Naive thymus-derived CD8-positive, alpha-beta T cell (primary cell): ENCODE measurements at regions not wholly inside any gene's neighbourhood (a gene's known extent, or its start where the extent isn't known, plus 50 kb on each side); places are given as distances from the start of the nearest gene placed in this dataset.
"Not testable (repeated sequence)": the region's sequence is repeated elsewhere in the genome, so short reads cannot be mapped to it uniquely, and the experiment has no call there.

Source experiments
- ATAC-seq, 2 donors: fragments of 150-1000 bp; cut with Tn5 transposase in 1 of 2; sonication (Bioruptor Pico), chemical (Tn5 transposase) in 1 of 2; 1 replicate in 1 of 2; 2 replicates in 1 of 2; pipeline ENCODE4 v1.10.0; 2021; ENCODE audit warnings: mild to moderate bottlenecking in 2 of 2, moderate library complexity in 2 of 2
- POLR2A ChIA-PET: fragments of 350-600 bp; sonication (Branson Sonifier 250); formaldehyde crosslinking; loops from one replicate; lab custom pipeline; 2021; ENCODE audit warnings: antibody characterized with exemption; lab: Charles Lee
- DNase-seq, 10 donors: peaks; one replicate each; pipeline versions ENCODE4 v3.0.0 to v3.0.0-alpha.2; 2020 to 2022
- H3K27ac Mint-ChIP-seq, 10 donors: one replicate each; pipeline ENCODE4 v1.8.0; 2020 to 2022; ENCODE audit warnings: mild to moderate bottlenecking in 10 of 10, mixed read lengths in 10 of 10, moderate library complexity in 4 of 10, inconsistent platforms in 1 of 10
- H3K27me3 Mint-ChIP-seq, 5 donors: one replicate each; pipeline ENCODE4 v1.8.0; 2021 to 2022; ENCODE audit warnings: mixed read lengths in 5 of 5
- H3K36me3 Mint-ChIP-seq, 3 donors: one replicate each; pipeline ENCODE4 v1.8.0; 2020 to 2022; ENCODE audit warnings: mixed read lengths in 3 of 3, mild to moderate bottlenecking in 2 of 3, inconsistent platforms in 1 of 3
- H3K4me1 Mint-ChIP-seq, 4 donors: one replicate each; pipeline ENCODE4 v1.8.0; 2021 to 2022; ENCODE audit warnings: mixed read lengths in 4 of 4
- H3K4me3 Mint-ChIP-seq, 10 donors: one replicate each; pipeline ENCODE4 v1.8.0; 2020 to 2022; ENCODE audit warnings: mild to moderate bottlenecking in 10 of 10, mixed read lengths in 10 of 10, moderate library complexity in 6 of 10, inconsistent platforms in 1 of 10
- H3K9me3 Mint-ChIP-seq, 9 donors: one replicate each; pipeline ENCODE4 v1.8.0; 2020 to 2022; ENCODE audit warnings: mixed read lengths in 9 of 9, mild to moderate bottlenecking in 3 of 9, inconsistent platforms in 1 of 9, moderate library complexity in 1 of 9

- POLR2A ChIA-PET, ATAC-seq, H3K36me3 Mint-ChIP-seq, H3K4me3 Mint-ChIP-seq, H3K27ac Mint-ChIP-seq, H3K9me3 Mint-ChIP-seq, DNase-seq, H3K27me3 Mint-ChIP-seq, H3K4me1 Mint-ChIP-seq: not testable (repeated sequence)
Measured at GRCh38 chr13:18697851-18698250, 483.8 kb downstream of the TUBA3C start.

DNA sequence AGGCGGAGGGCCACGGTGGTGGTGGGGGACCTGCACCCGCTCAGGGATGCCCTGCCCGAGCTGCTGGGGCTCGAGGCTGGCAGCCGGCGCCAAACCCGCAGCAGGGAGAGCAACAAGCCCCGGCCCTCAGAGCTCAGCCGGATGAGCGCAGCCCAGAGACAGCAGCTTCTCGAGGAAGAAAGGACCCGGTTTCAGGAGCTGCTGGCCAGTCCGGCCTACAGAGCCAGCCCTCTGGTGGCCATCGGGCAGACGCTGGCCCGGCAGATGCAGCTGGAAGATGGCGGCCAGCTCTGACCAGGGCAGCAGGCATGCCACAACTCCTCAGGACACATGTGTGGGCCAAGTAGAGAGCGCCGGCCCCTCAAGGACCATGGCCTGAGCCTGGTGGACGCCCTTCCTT, 484.4 kb downstream of the TUBA3C start:
- H3K27me3 Mint-ChIP-seq, H3K4me1 Mint-ChIP-seq, H3K36me3 Mint-ChIP-seq, H3K9me3 Mint-ChIP-seq, POLR2A ChIA-PET, H3K4me3 Mint-ChIP-seq, ATAC-seq, H3K27ac Mint-ChIP-seq, DNase-seq: not testable (repeated sequence)

GRCh38 chr13:18677403-18677802, 504.2 kb downstream of the TUBA3C start:
- H3K4me3 Mint-ChIP-seq, H3K9me3 Mint-ChIP-seq, H3K4me1 Mint-ChIP-seq, H3K27me3 Mint-ChIP-seq, POLR2A ChIA-PET, H3K36me3 Mint-ChIP-seq, H3K27ac Mint-ChIP-seq, DNase-seq, ATAC-seq: not testable (repeated sequence)

GRCh38 chr13:18675268-18675667, 506.4 kb downstream of the TUBA3C start:
- H3K4me3 Mint-ChIP-seq, H3K9me3 Mint-ChIP-seq, H3K27me3 Mint-ChIP-seq, H3K27ac Mint-ChIP-seq, ATAC-seq, DNase-seq, H3K4me1 Mint-ChIP-seq, POLR2A ChIA-PET, H3K36me3 Mint-ChIP-seq: not testable (repeated sequence)

GRCh38 chr13:18673794-18674193, 507.8 kb downstream of the TUBA3C start:
- H3K36me3 Mint-ChIP-seq, H3K9me3 Mint-ChIP-seq, H3K4me3 Mint-ChIP-seq, ATAC-seq, H3K4me1 Mint-ChIP-seq, H3K27ac Mint-ChIP-seq, DNase-seq, H3K27me3 Mint-ChIP-seq, POLR2A ChIA-PET: not testable (repeated sequence)

GRCh38 chr13:18666585-18666984, 515.0 kb downstream of the TUBA3C start:
- H3K27ac Mint-ChIP-seq, H3K4me3 Mint-ChIP-seq, H3K27me3 Mint-ChIP-seq, H3K4me1 Mint-ChIP-seq, H3K36me3 Mint-ChIP-seq, H3K9me3 Mint-ChIP-seq, DNase-seq, POLR2A ChIA-PET, ATAC-seq: not testable (repeated sequence)

- H3K9me3 Mint-ChIP-seq, POLR2A ChIA-PET, H3K4me1 Mint-ChIP-seq, H3K27me3 Mint-ChIP-seq, H3K36me3 Mint-ChIP-seq, H3K27ac Mint-ChIP-seq, ATAC-seq, DNase-seq, H3K4me3 Mint-ChIP-seq: not testable (repeated sequence)
Measured at GRCh38 chr13:18665716-18666115, 515.9 kb downstream of the TUBA3C start.

DNA sequence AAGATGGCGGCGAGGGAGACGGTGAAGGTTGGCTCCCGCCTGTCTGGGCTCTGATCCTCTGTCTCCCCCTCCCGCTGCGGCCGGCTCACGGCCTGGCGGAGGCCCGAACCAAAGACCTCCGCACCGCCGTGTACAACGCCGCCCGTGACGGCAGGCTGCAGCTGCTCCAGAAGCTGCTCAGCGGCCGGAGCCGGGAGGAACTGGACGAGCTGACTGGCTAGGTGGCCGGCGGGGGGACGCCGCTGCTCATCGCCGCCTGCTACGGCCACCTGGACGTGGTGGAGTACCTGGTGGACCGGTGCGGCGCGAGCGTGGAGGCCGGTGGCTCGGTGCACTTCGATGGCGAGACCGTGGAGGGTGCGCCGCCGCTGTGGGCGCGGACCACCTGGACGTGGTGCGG, 516.5 kb downstream of the TUBA3C start:
- H3K9me3 Mint-ChIP-seq, H3K36me3 Mint-ChIP-seq, H3K27me3 Mint-ChIP-seq, H3K27ac Mint-ChIP-seq, DNase-seq, H3K4me3 Mint-ChIP-seq, ATAC-seq, H3K4me1 Mint-ChIP-seq, POLR2A ChIA-PET: not testable (repeated sequence)

- H3K27me3 Mint-ChIP-seq, H3K27ac Mint-ChIP-seq, H3K4me3 Mint-ChIP-seq, H3K4me1 Mint-ChIP-seq, H3K36me3 Mint-ChIP-seq, DNase-seq, POLR2A ChIA-PET, H3K9me3 Mint-ChIP-seq, ATAC-seq: not testable (repeated sequence)
Measured at GRCh38 chr13:18663222-18663621, 518.4 kb downstream of the TUBA3C start.

DNA sequence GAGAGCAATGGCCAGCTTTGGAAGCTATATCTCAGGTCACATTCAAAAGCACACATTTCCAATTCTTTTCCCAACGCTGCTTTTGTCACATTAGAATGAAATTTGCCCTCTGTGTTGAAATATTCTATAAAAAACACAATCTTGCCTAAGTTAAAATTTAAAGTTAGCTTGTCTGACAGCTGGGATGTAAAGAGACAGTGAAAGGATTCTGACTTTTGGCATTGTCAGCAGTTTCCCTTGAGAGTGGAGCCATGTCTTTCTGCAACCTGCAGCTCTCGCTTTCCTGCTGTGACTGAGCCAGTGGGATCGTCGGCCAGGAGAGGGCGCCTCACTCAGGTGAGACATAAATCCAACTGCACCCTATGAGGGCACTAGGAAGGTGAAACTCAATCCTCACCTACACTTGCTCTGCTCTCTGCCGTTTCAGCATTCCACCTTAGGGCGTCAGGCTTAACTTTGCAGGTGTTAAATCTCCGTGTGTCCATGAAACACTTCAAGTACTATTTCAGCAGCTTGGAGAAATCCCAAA, 537.9 kb downstream of the TUBA3C start:
- H3K36me3 Mint-ChIP-seq, H3K27me3 Mint-ChIP-seq, H3K4me3 Mint-ChIP-seq, H3K9me3 Mint-ChIP-seq, POLR2A ChIA-PET, ATAC-seq, H3K27ac Mint-ChIP-seq, H3K4me1 Mint-ChIP-seq: not testable (repeated sequence)
- peak in 7 of 10 donors; percentile 5 to 65 (median 16) for DNase-seq

GRCh38 chr13:18628928-18629327, 552.7 kb downstream of the TUBA3C start:
- H3K36me3 Mint-ChIP-seq = peaks cover 0 to 10% (median 2%) of the 10 kb centered on the region in 3 donors
- peaks cover 0 to 17% (median 9%) of the 10 kb centered on the region in 9 donors for H3K9me3 Mint-ChIP-seq
- H3K27me3 Mint-ChIP-seq, ATAC-seq, H3K4me3 Mint-ChIP-seq, DNase-seq, H3K27ac Mint-ChIP-seq, H3K4me1 Mint-ChIP-seq, POLR2A ChIA-PET: not testable (repeated sequence)

GRCh38 chr13:18628428-18628827, 553.2 kb downstream of the TUBA3C start:
- peaks cover 0 to 6% (median 2%) of the 10 kb centered on the region in 3 donors for H3K36me3 Mint-ChIP-seq
- POLR2A ChIA-PET = no interaction called here
- no peaks in the 10 kb centered on the region for H3K27me3 Mint-ChIP-seq
- no peak overlapping the region for H3K27ac Mint-ChIP-seq
- DNase-seq = no peak
- H3K9me3 Mint-ChIP-seq = peaks cover 0 to 12% (median 4%) of the 10 kb centered on the region in 9 donors
- no peak overlapping the region for H3K4me3 Mint-ChIP-seq
- ATAC-seq = no peak
- H3K4me1 Mint-ChIP-seq = no peaks in the 10 kb centered on the region

DNA sequence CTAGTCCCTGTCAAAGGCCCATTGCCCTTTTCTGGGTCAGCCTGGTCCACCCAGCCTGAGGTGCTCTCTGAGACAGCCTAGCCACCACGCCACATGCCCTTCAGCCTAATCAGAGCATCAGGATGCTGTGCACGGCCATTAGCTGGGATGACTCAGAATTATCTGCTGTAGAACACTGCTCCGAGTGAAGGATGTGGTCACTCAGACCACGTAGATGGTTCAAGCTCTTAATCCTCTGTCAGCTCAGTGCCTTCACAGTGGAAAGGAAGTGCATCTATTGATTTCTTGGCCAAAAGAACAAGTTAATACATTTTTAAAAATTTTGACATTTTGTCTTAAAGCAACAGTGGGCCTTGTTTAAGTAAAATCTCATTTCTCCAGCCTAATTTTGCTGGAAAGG, 557.6 kb downstream of the TUBA3C start:
- POLR2A ChIA-PET, ATAC-seq, H3K27ac Mint-ChIP-seq: not testable (repeated sequence)

DNA sequence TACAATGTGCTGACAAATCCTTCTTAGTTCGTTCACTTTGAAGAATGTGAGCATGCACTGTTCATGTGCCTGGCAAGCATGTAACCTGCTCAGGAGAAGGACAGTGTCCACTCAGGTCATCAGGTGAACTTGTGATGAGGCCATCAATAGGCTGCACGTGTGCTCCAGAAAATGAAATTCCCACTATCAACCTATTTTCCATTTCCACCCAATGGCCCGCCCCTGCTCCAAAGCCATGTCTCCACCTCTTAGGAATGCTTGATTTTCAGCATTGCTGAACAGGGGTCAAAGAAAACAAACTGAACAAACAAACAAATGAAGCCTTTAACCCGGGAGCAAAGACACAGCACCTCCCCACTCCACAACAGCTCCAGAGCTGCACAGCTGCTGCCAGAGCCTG, 563.2 kb downstream of the TUBA3C start:
- H3K4me3 Mint-ChIP-seq, H3K9me3 Mint-ChIP-seq, H3K27ac Mint-ChIP-seq, DNase-seq, POLR2A ChIA-PET, H3K36me3 Mint-ChIP-seq, H3K27me3 Mint-ChIP-seq, H3K4me1 Mint-ChIP-seq, ATAC-seq: not testable (repeated sequence)

More for the DNA sequence above, 557.6 kb downstream of the TUBA3C start:
- not testable (repeated sequence) for H3K4me3 Mint-ChIP-seq, H3K4me1 Mint-ChIP-seq, H3K9me3 Mint-ChIP-seq, DNase-seq, H3K36me3 Mint-ChIP-seq, H3K27me3 Mint-ChIP-seq
